ENCODE measurements at regions not wholly inside any gene's neighbourhood (a gene's known extent, or its start where the extent isn't known, plus 50 kb on each side); places are given as distances from the start of the nearest gene placed in this dataset.
"Not testable (repeated sequence)": the region's sequence is repeated elsewhere in the genome, so short reads cannot be mapped to it uniquely, and the experiment has no call there.

DNA sequence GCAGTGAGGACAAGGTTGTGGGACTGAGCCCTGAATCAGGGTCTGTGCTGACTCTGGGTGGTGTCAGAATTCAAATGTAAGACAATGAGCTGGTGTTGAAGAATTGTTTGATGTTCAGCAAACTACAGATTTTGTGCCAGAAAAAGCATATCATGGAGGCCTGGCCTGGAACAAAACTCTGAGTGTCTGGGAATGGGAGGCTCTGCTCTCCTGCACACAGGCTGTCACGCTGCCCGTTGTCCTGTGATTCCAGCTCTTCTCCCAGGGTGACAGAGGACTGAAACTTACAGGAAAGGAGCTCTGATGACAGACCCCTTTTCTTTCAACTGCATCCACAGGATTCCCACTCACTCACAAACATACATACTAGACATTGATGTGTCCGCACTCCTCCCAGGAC, 120.1 kb downstream of the ZNF486 start:
- DNase-seq = no peak

DNA sequence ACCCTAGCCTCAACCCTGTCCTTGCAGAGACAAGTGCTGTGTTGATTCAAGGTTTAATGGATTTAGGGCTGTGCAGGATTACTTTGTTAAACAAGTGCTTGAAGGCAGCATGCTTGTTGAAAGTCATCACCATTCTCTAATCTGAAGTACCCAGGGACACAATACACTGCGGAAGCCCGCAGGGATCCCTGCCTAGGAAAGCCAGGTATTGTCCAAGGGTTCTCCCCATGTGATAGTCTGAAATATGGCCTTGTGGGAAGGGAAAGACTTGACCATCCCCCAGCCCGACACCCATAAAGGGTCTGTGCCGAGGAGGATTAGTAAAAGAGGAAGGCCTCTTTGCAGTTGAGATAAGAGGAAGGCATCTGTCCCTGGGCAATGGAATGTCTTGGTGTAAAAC, 118.9 kb downstream of the ZNF486 start:
- not testable (repeated sequence) for DNase-seq

DNA sequence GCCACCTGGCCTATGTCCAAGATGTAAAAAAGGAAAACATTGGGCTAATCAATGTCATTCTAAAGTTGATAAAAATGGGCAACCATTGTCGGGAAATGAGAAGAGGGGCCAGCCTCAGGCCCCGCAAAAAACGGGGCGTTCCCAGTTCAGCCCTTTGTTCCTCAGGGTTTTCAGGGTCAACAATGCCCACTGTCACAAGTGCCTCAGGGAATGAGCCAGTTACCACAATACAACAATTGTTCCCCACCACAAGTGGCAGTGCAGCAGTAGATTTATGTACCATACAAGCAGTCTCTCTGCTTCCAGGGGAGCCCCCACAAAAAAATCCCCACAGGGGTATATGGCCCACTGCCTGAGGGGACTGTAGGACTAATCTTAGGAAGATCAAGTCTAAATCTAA, 112.5 kb downstream of the ZNF486 start:
- no peak for DNase-seq

DNA sequence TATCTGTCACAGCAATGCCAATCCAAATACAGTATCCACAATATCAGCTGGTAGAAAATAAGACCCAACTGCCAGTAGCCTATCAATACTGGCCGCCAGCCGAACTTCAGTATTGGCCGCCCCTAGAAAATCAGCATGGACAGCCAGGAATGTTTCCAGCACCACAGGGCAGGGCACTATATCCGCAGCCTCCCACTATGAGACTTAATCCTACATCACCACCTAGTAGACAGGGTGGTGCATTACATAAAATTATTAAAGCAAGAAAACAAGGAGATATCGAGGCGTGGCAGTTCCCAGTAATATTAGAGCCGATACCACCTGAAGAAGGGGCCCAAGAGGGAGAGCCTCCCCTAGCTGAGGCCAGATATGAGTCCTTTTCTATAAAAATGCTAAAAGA, 111.3 kb downstream of the ZNF486 start:
- no peak for DNase-seq

DNA sequence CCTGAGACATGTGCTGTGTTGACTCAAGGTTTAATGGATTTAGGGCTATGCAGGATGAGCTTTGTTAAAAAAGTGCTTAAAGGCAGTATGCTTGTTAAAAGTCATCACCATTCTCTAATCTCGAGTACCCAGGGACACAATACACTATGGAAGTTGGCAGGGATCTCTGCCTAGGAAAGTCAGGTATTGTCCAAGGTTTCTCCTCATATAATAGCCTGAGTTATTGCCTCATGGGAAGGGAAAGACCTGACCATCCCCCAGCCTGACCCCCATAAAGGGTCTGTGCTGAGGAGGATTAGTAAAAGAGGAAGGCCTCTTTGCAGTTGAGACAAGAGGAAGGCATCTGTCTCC, 109.7 kb downstream of the ZNF486 start:
- DNase-seq = not testable (repeated sequence)

DNA sequence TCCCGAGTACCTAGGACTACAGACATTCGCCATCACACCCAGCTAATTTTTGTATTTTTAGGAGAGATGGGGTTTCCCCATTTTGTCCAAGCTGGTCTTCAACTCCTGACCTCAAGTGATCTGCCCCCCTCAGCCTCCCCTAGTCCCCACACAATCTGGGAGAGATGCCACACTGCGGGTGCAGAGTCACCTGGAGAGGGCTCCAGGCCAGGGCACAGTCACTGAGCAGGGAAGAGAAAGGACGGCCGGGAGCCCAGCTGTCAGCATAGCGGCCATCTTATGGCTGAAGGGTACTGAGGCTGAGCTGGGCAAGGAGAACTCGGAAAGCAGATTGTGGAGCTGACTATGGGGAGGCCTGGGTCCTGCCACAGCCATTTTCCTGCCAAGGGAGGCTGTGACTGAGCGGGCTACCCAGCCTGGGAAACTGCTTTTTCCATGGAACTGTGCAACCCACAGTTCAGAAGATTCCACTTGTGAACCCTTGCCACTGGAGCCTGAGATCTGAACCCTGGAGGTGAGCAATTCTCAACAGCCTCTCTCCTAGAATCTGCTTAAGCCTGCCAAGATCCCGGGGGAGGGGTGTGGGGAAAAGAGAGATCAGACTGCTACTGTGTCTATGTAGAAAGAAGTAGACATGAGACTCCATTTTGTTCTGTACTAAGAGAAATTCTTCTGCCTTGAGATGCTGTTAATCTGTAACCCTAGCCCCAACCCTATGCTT, 109.2 kb downstream of the ZNF486 start:
- no peak for DNase-seq

DNA sequence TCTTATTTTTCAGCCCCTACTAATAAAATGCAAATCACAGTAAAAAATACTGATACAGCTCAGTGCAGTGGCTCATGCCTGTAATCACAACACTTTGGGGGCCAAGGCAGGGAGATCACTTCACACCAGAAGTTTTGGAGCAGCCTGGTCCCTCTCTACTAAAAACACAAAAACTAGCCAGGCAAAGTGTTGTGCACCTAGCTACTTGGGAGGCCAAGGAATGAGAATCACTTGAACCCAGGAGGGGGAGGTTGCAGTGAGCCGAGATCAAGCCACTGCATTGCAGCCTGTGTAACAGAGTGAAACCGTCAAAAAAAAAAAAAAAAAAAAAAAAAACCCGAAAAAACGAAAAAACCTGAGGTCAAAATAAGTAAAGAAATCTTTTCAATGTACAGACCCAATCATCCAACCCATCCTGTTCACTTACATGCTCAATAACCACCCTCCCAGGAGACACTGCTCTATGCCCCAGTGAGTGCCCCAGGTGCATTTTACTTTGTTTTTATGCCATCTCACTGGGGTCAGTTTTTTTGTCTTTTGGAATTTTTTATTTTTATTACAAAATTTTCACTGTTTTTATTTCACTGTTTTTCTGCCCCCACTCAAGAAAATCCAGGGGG, 107.0 kb downstream of the ZNF486 start:
- no peak for DNase-seq

DNA sequence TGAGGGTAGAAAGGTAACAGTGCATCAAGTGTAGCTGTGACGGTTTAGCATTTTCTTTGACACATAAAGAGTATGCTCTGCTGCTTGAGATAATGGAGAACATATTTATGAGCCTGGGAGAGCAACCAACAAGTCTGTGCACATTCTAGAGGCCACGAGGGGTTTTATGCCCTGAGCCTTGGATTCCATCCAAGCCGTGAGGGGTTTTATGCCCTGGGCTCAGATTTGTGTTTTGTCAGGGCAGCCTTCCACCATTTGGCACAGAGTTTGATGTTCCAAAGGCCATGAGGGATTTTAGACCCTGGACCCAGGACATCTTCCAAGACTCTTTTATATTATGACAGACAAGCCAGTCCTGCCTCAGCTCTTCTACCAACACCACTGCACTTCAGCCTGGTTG, 106.4 kb downstream of the ZNF486 start:
- no peak for DNase-seq

DNA sequence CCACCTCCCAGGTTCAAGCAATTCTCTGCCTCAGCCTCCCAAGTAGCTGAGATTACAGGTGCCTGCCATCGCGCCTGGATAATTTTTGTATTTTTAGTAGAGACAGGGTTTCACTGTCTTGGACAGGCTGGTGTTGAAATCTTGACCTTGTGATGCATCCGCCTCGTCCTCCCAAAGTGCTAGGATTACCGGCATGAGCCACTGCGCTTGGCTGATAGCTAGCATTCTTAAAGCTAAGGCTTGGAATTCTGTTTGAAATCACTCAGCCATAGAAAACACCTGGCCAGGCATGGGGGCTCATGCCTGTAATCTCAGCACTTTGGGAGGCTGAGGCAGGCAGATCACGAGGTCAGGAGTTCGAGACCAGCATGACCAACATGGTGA, 105.6 kb downstream of the ZNF486 start:
- not testable (repeated sequence) for DNase-seq

DNA sequence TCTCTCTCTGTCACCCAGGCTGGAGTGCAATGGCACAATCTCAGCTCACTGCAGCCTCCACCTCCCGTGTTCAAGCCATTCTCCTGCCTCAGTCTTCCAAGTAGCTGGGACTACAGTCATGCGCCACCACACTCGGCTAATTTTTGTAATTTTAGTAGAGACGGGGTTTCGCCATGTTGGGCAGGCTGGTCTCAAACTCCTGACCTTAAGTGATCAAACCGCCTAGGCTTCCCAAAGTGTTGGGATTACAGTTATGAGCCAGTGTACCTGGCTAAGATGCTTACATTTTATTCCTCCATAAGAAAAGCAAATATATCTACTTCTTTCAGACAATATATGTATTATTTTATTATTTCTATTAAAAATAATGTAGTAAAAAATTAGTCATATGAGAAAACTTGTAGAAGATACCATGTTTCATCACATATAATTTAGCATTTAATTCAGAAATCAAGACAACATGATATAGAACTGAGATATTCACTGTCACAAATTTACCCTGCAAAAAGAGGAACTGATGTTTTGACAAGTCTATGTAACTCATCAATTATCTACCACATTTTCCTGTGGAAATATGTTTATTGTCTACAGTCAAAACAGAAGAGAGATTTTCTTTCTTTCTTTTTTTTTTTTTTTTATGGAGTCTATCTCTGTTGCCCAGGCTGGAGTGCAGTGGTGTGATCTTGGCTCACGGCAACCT, 105.1 kb downstream of the ZNF486 start:
- not testable (repeated sequence) for DNase-seq

DNA sequence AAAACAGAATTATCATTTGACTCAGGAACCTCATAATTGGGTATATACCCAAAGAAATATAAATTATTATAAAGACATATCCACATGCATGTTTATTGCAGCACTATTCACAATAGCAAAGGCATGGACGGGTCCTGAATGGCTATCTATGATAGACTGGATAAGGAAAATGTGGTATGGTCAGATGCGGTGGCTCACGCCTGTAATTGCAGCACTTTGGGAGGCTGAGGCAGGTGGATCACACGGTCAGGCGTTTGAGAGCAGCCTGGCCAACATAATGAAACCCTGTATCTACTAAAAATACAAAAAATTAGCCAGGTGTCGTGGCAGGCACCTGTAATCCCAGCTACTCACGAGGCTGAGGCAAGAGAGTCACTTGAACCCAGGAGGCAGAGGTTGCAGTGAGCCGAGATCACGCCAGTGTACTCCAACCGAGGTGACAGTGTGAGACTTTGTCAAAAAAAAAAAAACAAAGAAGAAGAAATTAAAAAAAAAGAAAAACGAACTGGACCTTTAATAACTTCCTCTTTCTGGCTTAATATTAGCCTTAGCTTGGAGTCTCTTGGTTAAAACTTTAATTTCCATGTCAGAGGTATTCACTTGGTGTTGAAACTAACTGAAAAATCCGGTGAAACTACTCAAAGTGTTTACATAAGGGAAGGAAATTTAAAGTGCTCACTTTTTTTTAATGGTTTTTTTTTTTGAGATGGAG, 104.4 kb downstream of the ZNF486 start:
- DNase-seq = no peak

DNA sequence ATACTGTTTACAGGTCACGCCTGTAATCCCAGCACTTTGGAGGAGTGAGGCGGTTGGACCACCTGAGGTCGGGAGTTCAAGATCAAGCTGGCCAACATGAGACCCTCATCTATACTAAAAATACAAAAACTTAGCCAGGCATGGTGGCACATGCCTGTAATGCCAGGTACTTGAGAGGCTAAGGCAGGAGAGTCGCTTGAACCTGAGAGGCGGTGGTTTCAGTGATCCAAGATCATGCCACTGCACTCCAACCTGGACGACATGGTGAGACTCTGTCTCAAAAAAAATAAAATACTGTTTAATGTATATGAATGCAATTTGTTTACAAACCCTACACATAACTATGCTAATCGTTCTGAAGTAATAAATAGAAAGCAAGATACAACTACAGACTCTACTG, 102.4 kb downstream of the ZNF486 start:
- no peak for DNase-seq

DNA sequence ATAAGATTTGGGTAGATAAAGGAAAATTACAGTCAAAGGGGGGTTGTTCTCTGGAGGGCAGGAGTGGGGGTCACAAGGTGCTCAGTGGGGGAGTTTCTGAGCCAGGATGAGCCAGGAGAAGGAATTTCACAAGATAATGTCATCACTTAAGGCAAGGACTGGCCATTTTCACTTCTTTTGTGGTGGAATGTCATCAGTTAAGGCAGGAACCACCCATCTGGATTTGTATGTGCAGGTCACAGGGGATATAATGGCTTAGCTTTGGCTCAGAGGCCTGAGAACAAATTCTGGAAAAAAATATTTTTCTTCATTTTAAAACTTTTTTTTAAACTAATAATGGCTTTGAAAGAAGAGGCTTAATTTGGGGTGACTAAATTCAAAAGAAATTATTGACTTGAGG, 94.5 kb downstream of the ZNF486 start:
- DNase-seq = not testable (repeated sequence)

DNA sequence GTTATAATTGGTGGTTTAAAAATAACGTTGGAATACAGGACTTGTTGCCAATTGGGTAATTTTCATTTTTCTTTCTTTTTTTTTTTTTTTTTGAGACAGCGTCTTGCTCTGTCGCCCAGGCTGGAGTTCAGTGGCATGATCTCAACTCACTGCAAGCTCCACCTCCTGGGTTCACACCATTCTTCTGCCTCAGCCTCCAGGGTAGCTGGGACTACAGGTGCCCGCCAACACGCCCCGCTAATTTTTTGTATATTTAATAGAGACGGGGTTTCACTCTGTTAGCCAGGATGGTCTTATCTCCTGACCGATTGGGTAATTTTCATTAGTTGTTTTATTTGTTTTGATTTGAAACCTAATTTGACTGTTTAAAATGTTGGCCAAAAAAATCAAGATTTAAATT, 93.7 kb downstream of the ZNF486 start:
- not testable (repeated sequence) for DNase-seq

DNA sequence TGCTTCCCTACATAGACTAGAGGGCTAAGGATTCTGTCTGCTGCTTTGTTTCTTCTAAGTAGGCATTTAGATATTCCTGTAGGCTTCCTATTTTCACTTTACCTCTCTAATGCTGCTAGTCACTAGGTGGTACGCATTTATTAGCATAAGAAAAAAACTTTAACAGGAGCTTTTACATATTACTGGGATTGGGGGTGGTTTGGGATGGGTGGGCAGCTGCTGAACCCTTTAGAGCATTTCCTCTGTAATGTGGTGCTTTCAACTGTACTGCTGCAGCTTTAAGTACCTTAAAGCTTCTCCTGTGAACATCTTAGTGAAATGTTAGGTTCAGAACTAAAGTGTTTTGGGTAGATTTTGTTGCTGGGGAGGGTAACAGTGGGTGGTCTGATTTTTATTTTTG, 92.6 kb downstream of the ZNF486 start:
- no peak for DNase-seq

DNA sequence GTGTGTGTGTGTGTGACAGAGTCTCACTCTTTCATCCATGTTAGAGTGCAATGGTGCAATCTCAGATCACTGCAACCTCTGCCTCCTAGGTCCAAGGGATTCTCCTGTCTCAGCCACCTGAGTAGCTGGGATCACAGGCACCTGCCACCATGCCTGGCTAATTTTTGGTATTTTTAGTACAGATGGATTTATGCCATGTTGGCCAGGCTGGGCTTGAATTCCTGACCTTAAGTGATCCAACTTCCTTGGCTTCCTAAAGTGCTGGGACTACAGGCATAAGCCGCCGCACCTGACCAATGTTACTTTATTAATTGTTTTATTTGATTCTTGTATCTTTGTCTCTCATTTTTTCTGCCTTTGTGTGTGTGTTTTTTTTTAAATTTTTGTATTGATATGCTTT, 89.6 kb downstream of the ZNF486 start:
- no peak for DNase-seq

DNA sequence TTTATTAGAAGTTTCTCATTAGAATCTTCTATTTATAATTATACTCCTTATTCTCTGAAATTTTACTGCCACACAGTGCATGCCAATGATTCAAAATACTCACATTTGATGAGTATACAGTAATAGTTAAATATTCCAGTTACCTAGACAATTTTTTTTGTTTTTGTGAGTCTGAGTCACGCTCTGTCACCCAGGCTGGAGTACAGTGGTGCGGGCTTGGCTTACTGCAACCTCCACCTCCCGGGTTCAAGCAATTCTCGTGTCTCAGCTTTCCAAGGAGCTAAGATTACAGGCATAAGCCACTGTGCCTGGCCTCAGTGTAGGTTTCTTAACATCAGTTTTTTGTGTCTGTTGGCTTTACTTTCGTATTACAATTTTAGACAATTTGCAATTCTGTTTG, 87.1 kb downstream of the ZNF486 start:
- DNase-seq = no peak

DNA sequence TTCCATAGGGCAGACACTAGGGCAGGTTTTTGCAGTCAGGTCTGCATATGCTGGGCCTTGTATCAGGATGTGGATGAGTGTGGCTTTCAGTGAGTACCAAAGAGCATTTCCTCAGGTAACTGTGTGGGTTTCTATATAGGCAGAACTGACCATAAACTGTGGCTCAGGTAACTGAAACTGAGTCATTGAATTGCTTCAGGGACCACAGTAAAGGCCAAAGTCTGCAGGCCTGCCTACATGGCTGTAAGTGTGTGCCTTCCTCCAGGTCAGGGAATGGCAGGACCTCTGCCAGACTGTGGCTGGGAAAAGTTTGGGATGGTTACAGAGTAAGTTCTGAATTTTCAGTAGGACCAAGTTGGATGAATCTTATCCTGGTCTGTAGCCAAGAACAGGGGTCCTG, 85.6 kb downstream of the ZNF486 start:
- DNase-seq = no peak

DNA sequence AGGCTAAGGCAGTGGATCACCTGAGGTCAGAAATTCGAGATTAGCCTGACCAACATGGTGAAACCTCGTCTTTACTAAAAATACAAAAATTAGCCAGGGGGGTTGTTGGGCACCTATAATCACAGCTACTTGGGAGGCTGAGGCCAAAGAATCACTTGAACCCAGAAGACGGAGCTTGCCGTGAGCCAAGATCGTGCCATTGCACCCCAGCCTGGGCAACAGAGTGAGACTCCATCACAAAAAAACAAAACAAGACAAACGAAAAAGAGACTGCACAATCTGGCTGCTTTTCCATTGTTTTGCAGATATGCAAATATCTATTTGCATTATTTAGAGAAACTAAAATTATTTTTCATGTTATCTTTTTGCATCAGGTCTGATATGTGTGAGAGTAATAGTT, 83.6 kb downstream of the ZNF486 start:
- DNase-seq = no peak

DNA sequence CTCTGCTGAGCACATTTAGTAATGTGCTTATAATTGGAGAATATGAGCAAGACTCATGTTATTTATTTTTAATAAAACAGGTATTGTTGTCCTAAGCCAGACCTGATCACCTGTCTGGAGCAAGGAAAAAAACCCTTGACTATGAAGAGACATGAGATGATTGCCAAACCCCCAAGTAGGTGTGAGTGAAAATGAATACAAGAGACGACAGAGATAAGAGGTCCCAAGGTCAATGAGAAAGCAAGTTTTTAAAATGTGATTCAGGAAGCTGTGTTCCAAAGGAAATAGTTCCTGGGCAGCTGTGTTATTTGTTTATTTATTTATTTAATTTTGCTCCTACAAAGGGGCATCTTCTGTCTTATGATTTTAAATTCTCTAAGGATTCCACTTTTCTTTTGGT, 83.1 kb downstream of the ZNF486 start:
- no peak for DNase-seq

Data from NCI-H446 (cell line).